ENCODE measurements at regions not wholly inside any gene's neighbourhood (a gene's known extent, or its start where the extent isn't known, plus 50 kb on each side); places are given as distances from the start of the nearest gene placed in this dataset.

- Histone ChIP-seq H3K36me3 (ENCODE audit: control insufficient read depth, insufficient read depth, low read length) (no peaks in the 10 kb centered on the region), H3K9me3 (ENCODE audit: control insufficient read depth, low read depth, low read length) (no peaks in the 10 kb centered on the region), H3K4me1 (ENCODE audit: control insufficient read depth, insufficient read depth, low read length) (peaks cover 9% of the 10 kb centered on the region), H3K27ac (ENCODE audit: low read length) (no peak overlapping the region), H3K4me3 (ENCODE audit: low read length) (no peak overlapping the region), H3K27me3 (ENCODE audit: control insufficient read depth, insufficient read depth, low read length) (no peaks in the 10 kb centered on the region)
- no CpG with 5 or more reads among the region's 2 CpGs for WGBS (ENCODE audit: insufficient coverage, low lambda C conversion rate)
- no peak for DNase-seq
Measured at GRCh38 chr5:115378754-115379153, 82.3 kb upstream of the CCDC112 start.

GRCh38 chr5:115377468-115378217, 81.2 kb upstream of the CCDC112 start:
- peak; percentile 61 to 79 for DNase-seq
- Histone ChIP-seq H3K4me3 (ENCODE audit: low read length) (no peak overlapping the region), H3K27me3 (ENCODE audit: control insufficient read depth, insufficient read depth, low read length) (no peaks in the 10 kb centered on the region), H3K9me3 (ENCODE audit: control insufficient read depth, low read depth, low read length) (no peaks in the 10 kb centered on the region), H3K4me1 (ENCODE audit: control insufficient read depth, insufficient read depth, low read length) (peaks cover 9% of the 10 kb centered on the region), H3K27ac (ENCODE audit: low read length) (peak overlapping the region; percentile 69), H3K36me3 (ENCODE audit: control insufficient read depth, insufficient read depth, low read length) (no peaks in the 10 kb centered on the region)
- WGBS (ENCODE audit: insufficient coverage, low lambda C conversion rate), result 82% methylated on average over 2 of the region's 4 CpGs

GRCh38 chr5:115375893-115376292, 79.4 kb upstream of the CCDC112 start:
- H3K9me3 ChIP-seq (ENCODE audit: control insufficient read depth, low read depth, low read length), result no peaks in the 10 kb centered on the region
- H3K4me1 ChIP-seq (ENCODE audit: control insufficient read depth, insufficient read depth, low read length), result peaks cover 9% of the 10 kb centered on the region
- H3K27ac ChIP-seq (ENCODE audit: low read length), result peak overlapping the region; percentile 23
- no CpG with 5 or more reads among the region's 5 CpGs for WGBS (ENCODE audit: insufficient coverage, low lambda C conversion rate)
- DNase-seq, result peak; percentile 66 to 85
- H3K4me3 ChIP-seq (ENCODE audit: low read length), result no peak overlapping the region
- H3K27me3 ChIP-seq (ENCODE audit: control insufficient read depth, insufficient read depth, low read length), result no peaks in the 10 kb centered on the region
- H3K36me3 ChIP-seq (ENCODE audit: control insufficient read depth, insufficient read depth, low read length), result no peaks in the 10 kb centered on the region

GRCh38 chr5:115374057-115374775, 77.8 kb upstream of the CCDC112 start:
- WGBS (ENCODE audit: insufficient coverage, low lambda C conversion rate), result 75% methylated on average over 1 of the region's 3 CpGs
- Histone ChIP-seq H3K27ac (ENCODE audit: low read length) (no peak overlapping the region), H3K36me3 (ENCODE audit: control insufficient read depth, insufficient read depth, low read length) (no peaks in the 10 kb centered on the region), H3K4me3 (ENCODE audit: low read length) (no peak overlapping the region), H3K27me3 (ENCODE audit: control insufficient read depth, insufficient read depth, low read length) (no peaks in the 10 kb centered on the region), H3K9me3 (ENCODE audit: control insufficient read depth, low read depth, low read length) (no peaks in the 10 kb centered on the region), H3K4me1 (ENCODE audit: control insufficient read depth, insufficient read depth, low read length) (peaks cover 9% of the 10 kb centered on the region)
- DNase-seq, result peak in 1 of 2 donors; percentile 40

GRCh38 chr5:115372146-115372545, 75.7 kb upstream of the CCDC112 start:
- no peak overlapping the region for H3K4me3 ChIP-seq (ENCODE audit: low read length)
- no CpG with 5 or more reads among the region's 2 CpGs for WGBS (ENCODE audit: insufficient coverage, low lambda C conversion rate)
- H3K4me1 ChIP-seq (ENCODE audit: control insufficient read depth, insufficient read depth, low read length), result peaks cover under 1% of the 10 kb centered on the region
- no peaks in the 10 kb centered on the region for H3K27me3 ChIP-seq (ENCODE audit: control insufficient read depth, insufficient read depth, low read length)
- H3K36me3 ChIP-seq (ENCODE audit: control insufficient read depth, insufficient read depth, low read length), result no peaks in the 10 kb centered on the region
- no peak overlapping the region for H3K27ac ChIP-seq (ENCODE audit: low read length)
- H3K9me3 ChIP-seq (ENCODE audit: control insufficient read depth, low read depth, low read length), result no peaks in the 10 kb centered on the region
- no peak for DNase-seq

GRCh38 chr5:115369430-115370144, 73.1 kb upstream of the CCDC112 start:
- no peaks in the 10 kb centered on the region for H3K4me1 ChIP-seq (ENCODE audit: control insufficient read depth, insufficient read depth, low read length)
- no peak for DNase-seq
- no peaks in the 10 kb centered on the region for H3K27me3 ChIP-seq (ENCODE audit: control insufficient read depth, insufficient read depth, low read length)
- H3K36me3 ChIP-seq (ENCODE audit: control insufficient read depth, insufficient read depth, low read length), result no peaks in the 10 kb centered on the region
- H3K4me3 ChIP-seq (ENCODE audit: low read length), result no peak overlapping the region
- WGBS (ENCODE audit: insufficient coverage, low lambda C conversion rate), result 90% methylated on average over 2 of the region's 12 CpGs
- no peak overlapping the region for H3K27ac ChIP-seq (ENCODE audit: low read length)
- no peaks in the 10 kb centered on the region for H3K9me3 ChIP-seq (ENCODE audit: control insufficient read depth, low read depth, low read length)

GRCh38 chr5:115366223-115366622, 69.8 kb upstream of the CCDC112 start:
- Histone ChIP-seq H3K27me3 (ENCODE audit: control insufficient read depth, insufficient read depth, low read length) (no peaks in the 10 kb centered on the region), H3K36me3 (ENCODE audit: control insufficient read depth, insufficient read depth, low read length) (no peaks in the 10 kb centered on the region), H3K27ac (ENCODE audit: low read length) (no peak overlapping the region), H3K9me3 (ENCODE audit: control insufficient read depth, low read depth, low read length) (no peaks in the 10 kb centered on the region), H3K4me3 (ENCODE audit: low read length) (no peak overlapping the region), H3K4me1 (ENCODE audit: control insufficient read depth, insufficient read depth, low read length) (no peaks in the 10 kb centered on the region)
- DNase-seq, result no peak
- no CpG with 5 or more reads among the region's 2 CpGs for WGBS (ENCODE audit: insufficient coverage, low lambda C conversion rate)

- no peak overlapping the region for H3K27ac ChIP-seq (ENCODE audit: low read length)
- DNase-seq, result no peak
- H3K9me3 ChIP-seq (ENCODE audit: control insufficient read depth, low read depth, low read length), result no peaks in the 10 kb centered on the region
- H3K4me3 ChIP-seq (ENCODE audit: low read length), result no peak overlapping the region
- H3K27me3 ChIP-seq (ENCODE audit: control insufficient read depth, insufficient read depth, low read length), result no peaks in the 10 kb centered on the region
- no CpG with 5 or more reads among the region's 4 CpGs for WGBS (ENCODE audit: insufficient coverage, low lambda C conversion rate)
- H3K4me1 ChIP-seq (ENCODE audit: control insufficient read depth, insufficient read depth, low read length), result no peaks in the 10 kb centered on the region
- H3K36me3 ChIP-seq (ENCODE audit: control insufficient read depth, insufficient read depth, low read length), result no peaks in the 10 kb centered on the region
Measured at GRCh38 chr5:115363879-115364278, 67.4 kb upstream of the CCDC112 start.

- Histone ChIP-seq H3K36me3 (ENCODE audit: control insufficient read depth, insufficient read depth, low read length) (no peaks in the 10 kb centered on the region), H3K4me1 (ENCODE audit: control insufficient read depth, insufficient read depth, low read length) (no peaks in the 10 kb centered on the region), H3K27ac (ENCODE audit: low read length) (no peak overlapping the region), H3K4me3 (ENCODE audit: low read length) (no peak overlapping the region), H3K27me3 (ENCODE audit: control insufficient read depth, insufficient read depth, low read length) (no peaks in the 10 kb centered on the region), H3K9me3 (ENCODE audit: control insufficient read depth, low read depth, low read length) (no peaks in the 10 kb centered on the region)
- DNase-seq, result no peak
- no CpG with 5 or more reads among the region's 5 CpGs for WGBS (ENCODE audit: insufficient coverage, low lambda C conversion rate)
Measured at GRCh38 chr5:115360046-115360685, 63.7 kb upstream of the CCDC112 start.

GRCh38 chr5:115355767-115356381, 59.4 kb upstream of the CCDC112 start:
- Histone ChIP-seq H3K36me3 (ENCODE audit: control insufficient read depth, insufficient read depth, low read length) (no peaks in the 10 kb centered on the region), H3K27ac (ENCODE audit: low read length) (no peak overlapping the region), H3K27me3 (ENCODE audit: control insufficient read depth, insufficient read depth, low read length) (no peaks in the 10 kb centered on the region), H3K4me1 (ENCODE audit: control insufficient read depth, insufficient read depth, low read length) (no peaks in the 10 kb centered on the region), H3K9me3 (ENCODE audit: control insufficient read depth, low read depth, low read length) (no peaks in the 10 kb centered on the region), H3K4me3 (ENCODE audit: low read length) (no peak overlapping the region)
- 100% methylated on average over 1 of the region's 4 CpGs for WGBS (ENCODE audit: insufficient coverage, low lambda C conversion rate)
- no peak for DNase-seq

Measured in large intestine (tissue), 3 donors.